WTC11 (cell line): ENCODE measurements at regions not wholly inside any gene's neighbourhood (a gene's known extent, or its start where the extent isn't known, plus 50 kb on each side); places are given as distances from the start of the nearest gene placed in this dataset.

Experiments
- ATF1 ChIP-seq: sonication (generic); formaldehyde crosslinking; IDR thresholded peaks from 2 replicates; pipeline ENCODE4 v1.8.1; 2023; ENCODE audit warnings: mild to moderate bottlenecking, moderate library complexity, missing genetic modification reagents
- ESRRA ChIP-seq: sonication (generic); formaldehyde crosslinking; IDR thresholded peaks from 2 replicates; pipeline ENCODE4 v1.8.1; 2022; ENCODE audit warnings: mild to moderate bottlenecking, missing genetic modification reagents, borderline replicate concordance
- IRF2 ChIP-seq: sonication (generic); formaldehyde crosslinking; IDR thresholded peaks from 2 replicates; pipeline ENCODE4 v1.8.0; 2022; ENCODE audit warnings: low read depth, missing genetic modification reagents, borderline replicate concordance
- JUN ChIP-seq: sonication (generic); formaldehyde crosslinking; IDR thresholded peaks from 2 replicates; pipeline ENCODE4 v1.8.0; 2023; ENCODE audit warnings: mild to moderate bottlenecking, missing genetic modification reagents
- NFE2L1 ChIP-seq: sonication (generic); formaldehyde crosslinking; IDR thresholded peaks from 2 replicates; pipeline ENCODE4 v1.8.1; 2023; ENCODE audit warnings: missing genetic modification reagents
- PRDM15 ChIP-seq: sonication (generic); formaldehyde crosslinking; IDR thresholded peaks from 2 replicates; pipeline ENCODE4 v1.8.0; 2022; ENCODE audit warnings: missing genetic modification reagents
- SP1 ChIP-seq: sonication (generic); formaldehyde crosslinking; conservative IDR thresholded peaks from 2 replicates; pipeline ENCODE4 v1.8.1; 2022; ENCODE audit warnings: missing genetic modification reagents
- USF2 ChIP-seq: sonication (generic); formaldehyde crosslinking; IDR thresholded peaks from 2 replicates; pipeline ENCODE4 v1.8.1; 2023; ENCODE audit warnings: mild to moderate bottlenecking, missing genetic modification reagents, moderate library complexity
- ZNF232 ChIP-seq: sonication (generic); formaldehyde crosslinking; IDR thresholded peaks from 2 replicates; pipeline ENCODE4 v1.8.0; 2022; ENCODE audit warnings: mild to moderate bottlenecking, missing genetic modification reagents
- TF ChIP-seq, protein P1 (sequence below): sonication (generic); formaldehyde crosslinking; IDR thresholded peaks from 2 replicates; pipeline ENCODE4 v1.8.1; 2022; ENCODE audit warnings: low read depth, mild to moderate bottlenecking, moderate library complexity, missing genetic modification reagents, borderline replicate concordance
- TF ChIP-seq, protein P2 (sequence below): fragments of 200-600 bp; IDR thresholded peaks from 2 replicates; pipeline ENCODE4 v1.8.0; 2022; ENCODE audit warnings: antibody characterized with exemption
- TF ChIP-seq, protein P3 (sequence below): sonication (generic); formaldehyde crosslinking; IDR thresholded peaks from 2 replicates; pipeline ENCODE4 v1.8.1; 2023; ENCODE audit warnings: mild to moderate bottlenecking, moderate library complexity, missing genetic modification reagents

DNA sequence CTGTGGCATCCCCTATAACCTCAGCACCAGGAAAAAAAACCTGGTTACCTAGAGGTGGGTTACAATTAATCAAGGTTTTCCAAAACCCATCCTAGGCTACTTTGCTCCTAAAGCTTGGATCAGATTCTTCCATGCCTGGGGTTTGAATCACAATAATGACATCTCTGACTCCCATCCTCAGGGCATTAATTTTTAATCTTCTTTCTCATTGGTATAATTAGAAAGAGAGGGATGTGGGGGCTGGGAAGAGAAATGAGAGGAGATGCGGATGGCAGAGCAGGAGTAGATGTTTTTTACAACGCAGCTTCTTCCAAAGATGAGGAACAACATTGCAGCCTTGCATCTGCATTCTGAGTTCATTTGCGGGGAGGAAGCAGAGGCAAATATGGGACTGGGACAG lies 117.2 kb upstream of the E2F8 start:
- TF ChIP-seq, protein P1, sequence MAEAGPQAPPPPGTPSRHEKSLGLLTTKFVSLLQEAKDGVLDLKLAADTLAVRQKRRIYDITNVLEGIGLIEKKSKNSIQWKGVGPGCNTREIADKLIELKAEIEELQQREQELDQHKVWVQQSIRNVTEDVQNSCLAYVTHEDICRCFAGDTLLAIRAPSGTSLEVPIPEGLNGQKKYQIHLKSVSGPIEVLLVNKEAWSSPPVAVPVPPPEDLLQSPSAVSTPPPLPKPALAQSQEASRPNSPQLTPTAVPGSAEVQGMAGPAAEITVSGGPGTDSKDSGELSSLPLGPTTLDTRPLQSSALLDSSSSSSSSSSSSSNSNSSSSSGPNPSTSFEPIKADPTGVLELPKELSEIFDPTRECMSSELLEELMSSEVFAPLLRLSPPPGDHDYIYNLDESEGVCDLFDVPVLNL (CRISPR knock-in tag), result no peak
- TF ChIP-seq NFE2L1 (CRISPR knock-in tag), result no peak
- TF ChIP-seq ATF1 (CRISPR knock-in tag), result no peak
- TF ChIP-seq, protein P2, sequence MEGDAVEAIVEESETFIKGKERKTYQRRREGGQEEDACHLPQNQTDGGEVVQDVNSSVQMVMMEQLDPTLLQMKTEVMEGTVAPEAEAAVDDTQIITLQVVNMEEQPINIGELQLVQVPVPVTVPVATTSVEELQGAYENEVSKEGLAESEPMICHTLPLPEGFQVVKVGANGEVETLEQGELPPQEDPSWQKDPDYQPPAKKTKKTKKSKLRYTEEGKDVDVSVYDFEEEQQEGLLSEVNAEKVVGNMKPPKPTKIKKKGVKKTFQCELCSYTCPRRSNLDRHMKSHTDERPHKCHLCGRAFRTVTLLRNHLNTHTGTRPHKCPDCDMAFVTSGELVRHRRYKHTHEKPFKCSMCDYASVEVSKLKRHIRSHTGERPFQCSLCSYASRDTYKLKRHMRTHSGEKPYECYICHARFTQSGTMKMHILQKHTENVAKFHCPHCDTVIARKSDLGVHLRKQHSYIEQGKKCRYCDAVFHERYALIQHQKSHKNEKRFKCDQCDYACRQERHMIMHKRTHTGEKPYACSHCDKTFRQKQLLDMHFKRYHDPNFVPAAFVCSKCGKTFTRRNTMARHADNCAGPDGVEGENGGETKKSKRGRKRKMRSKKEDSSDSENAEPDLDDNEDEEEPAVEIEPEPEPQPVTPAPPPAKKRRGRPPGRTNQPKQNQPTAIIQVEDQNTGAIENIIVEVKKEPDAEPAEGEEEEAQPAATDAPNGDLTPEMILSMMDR, result no peak
- TF ChIP-seq USF2 (CRISPR knock-in tag), result no peak
- TF ChIP-seq SP1 (CRISPR knock-in tag), result no peak
- TF ChIP-seq PRDM15 (CRISPR knock-in tag), result no peak
- no peak for TF ChIP-seq JUN (CRISPR knock-in tag)
- no peak for TF ChIP-seq ESRRA
- TF ChIP-seq IRF2 (CRISPR knock-in tag), result no peak
- TF ChIP-seq, protein P3, sequence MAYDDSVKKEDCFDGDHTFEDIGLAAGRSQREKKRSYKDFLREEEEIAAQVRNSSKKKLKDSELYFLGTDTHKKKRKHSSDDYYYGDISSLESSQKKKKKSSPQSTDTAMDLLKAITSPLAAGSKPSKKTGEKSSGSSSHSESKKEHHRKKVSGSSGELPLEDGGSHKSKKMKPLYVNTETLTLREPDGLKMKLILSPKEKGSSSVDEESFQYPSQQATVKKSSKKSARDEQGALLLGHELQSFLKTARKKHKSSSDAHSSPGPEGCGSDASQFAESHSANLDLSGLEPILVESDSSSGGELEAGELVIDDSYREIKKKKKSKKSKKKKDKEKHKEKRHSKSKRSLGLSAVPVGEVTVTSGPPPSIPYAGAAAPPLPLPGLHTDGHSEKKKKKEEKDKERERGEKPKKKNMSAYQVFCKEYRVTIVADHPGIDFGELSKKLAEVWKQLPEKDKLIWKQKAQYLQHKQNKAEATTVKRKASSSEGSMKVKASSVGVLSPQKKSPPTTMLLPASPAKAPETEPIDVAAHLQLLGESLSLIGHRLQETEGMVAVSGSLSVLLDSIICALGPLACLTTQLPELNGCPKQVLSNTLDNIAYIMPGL (CRISPR knock-in tag), result no peak
- TF ChIP-seq ZNF232 (CRISPR knock-in tag), result no peak
